ENCODE measurements at regions not wholly inside any gene's neighbourhood (a gene's known extent, or its start where the extent isn't known, plus 50 kb on each side); places are given as distances from the start of the nearest gene placed in this dataset.
"Not testable (repeated sequence)": the region's sequence is repeated elsewhere in the genome, so short reads cannot be mapped to it uniquely, and the experiment has no call there.

- no peak for DNase-seq
Observed at GRCh38 chr10:100664316-100665149, 80.8 kb upstream of the PAX2 start.

- DNase-seq = not testable (repeated sequence)
Observed at GRCh38 chr10:100666634-100667033, 78.7 kb upstream of the PAX2 start.

- DNase-seq = no peak
Observed at GRCh38 chr10:100669616-100670015, 75.8 kb upstream of the PAX2 start.

- DNase-seq = no peak
Observed at GRCh38 chr10:100670368-100670767, 75.0 kb upstream of the PAX2 start.

- peak; percentile 65 for DNase-seq
Observed at GRCh38 chr10:100670828-100671479, 74.4 kb upstream of the PAX2 start.

GRCh38 chr10:100672199-100672598, 73.2 kb upstream of the PAX2 start:
- no peak for DNase-seq

- DNase-seq = no peak
Observed at GRCh38 chr10:100677290-100677945, 68.0 kb upstream of the PAX2 start.

GRCh38 chr10:100679327-100679726, 66.1 kb upstream of the PAX2 start:
- no peak for DNase-seq

GRCh38 chr10:100683004-100683403, 62.4 kb upstream of the PAX2 start:
- no peak for DNase-seq

GRCh38 chr10:100683545-100684300, 61.7 kb upstream of the PAX2 start:
- no peak for DNase-seq

- DNase-seq = no peak
Observed at GRCh38 chr10:100684688-100685235, 60.6 kb upstream of the PAX2 start.

- no peak for DNase-seq
Observed at GRCh38 chr10:100685331-100685730, 60.1 kb upstream of the PAX2 start.

GRCh38 chr10:100687143-100688003, 58.0 kb upstream of the PAX2 start:
- no peak for DNase-seq

- no peak for DNase-seq
Observed at GRCh38 chr10:100688201-100688600, 57.2 kb upstream of the PAX2 start.

GRCh38 chr10:100693821-100694220, 51.6 kb upstream of the PAX2 start:
- DNase-seq = no peak
